ENCODE measurements at regions not wholly inside any gene's neighbourhood (a gene's known extent, or its start where the extent isn't known, plus 50 kb on each side); places are given as distances from the start of the nearest gene placed in this dataset.

DNA sequence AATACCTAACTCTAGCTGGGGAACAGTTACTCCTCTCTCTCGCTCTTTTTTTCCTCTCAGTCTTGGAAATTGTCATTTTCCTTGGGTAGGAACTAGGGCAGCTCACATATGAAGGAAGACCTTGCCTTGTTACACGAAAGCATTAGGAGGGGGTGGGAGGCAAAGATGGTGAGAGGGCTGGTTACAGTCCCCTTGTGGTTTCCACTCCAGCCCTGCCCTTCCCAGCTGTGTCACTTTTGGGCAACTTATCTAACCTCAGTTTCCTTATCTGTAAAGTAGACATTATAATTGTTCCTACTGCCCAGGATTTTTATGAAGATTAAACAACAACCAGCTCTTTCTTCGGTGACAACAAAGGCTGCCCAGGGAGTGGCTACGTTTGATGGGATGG, 196.2 kb upstream of the CLINT1 start:
- FAIRE-seq: no peak
- TF ChIP-seq, protein P1, sequence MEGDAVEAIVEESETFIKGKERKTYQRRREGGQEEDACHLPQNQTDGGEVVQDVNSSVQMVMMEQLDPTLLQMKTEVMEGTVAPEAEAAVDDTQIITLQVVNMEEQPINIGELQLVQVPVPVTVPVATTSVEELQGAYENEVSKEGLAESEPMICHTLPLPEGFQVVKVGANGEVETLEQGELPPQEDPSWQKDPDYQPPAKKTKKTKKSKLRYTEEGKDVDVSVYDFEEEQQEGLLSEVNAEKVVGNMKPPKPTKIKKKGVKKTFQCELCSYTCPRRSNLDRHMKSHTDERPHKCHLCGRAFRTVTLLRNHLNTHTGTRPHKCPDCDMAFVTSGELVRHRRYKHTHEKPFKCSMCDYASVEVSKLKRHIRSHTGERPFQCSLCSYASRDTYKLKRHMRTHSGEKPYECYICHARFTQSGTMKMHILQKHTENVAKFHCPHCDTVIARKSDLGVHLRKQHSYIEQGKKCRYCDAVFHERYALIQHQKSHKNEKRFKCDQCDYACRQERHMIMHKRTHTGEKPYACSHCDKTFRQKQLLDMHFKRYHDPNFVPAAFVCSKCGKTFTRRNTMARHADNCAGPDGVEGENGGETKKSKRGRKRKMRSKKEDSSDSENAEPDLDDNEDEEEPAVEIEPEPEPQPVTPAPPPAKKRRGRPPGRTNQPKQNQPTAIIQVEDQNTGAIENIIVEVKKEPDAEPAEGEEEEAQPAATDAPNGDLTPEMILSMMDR (IDR thresholded peaks at IDR 0.05; ENCODE audit: insufficient read depth, missing control alignments): no peak
- no peak for DNase-seq (ENCODE audit: insufficient read length, low spot score)

DNA sequence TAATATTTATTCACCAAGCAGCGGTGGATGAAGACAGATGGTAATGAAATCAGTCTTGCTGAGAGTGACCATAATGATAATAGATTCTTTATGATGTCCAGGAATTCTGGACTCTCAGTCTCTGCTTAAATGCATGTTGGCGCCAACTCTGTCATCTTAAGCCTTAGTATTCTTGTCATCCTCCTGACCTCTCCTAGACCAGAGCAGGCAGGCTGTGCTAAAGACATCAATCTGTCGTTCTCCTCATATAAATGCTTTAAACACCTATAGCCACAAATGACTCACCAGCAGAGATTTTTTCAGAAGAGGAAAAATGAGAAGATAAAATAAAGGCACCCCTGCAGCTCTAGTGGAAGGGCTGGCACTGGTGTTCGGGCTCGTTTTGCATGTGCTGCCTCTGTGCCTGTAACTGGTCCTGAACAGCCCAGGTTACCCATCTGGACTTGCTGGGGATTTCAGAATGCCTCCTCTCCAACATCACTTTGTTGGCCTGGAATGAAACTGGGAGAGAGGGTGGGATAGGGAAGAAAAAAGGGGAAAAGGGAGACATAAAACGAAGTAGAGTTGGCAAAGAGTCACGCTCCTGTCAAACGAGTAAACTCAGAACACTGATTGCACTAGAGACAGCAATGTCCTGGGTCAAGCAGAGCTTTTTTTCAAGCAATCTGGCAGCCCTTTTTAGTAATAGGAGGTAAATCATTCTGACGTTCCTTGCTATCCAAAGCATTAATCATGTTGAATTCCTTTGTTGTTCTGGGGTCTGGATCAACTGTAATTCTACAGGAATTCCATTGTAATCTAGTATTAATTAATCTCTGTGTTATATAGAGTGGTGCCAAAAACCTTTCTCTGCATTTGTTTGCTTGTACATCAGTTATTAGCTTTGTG, 195.5 kb upstream of the CLINT1 start:
- TF ChIP-seq, protein P1 (IDR thresholded peaks at IDR 0.05; ENCODE audit: insufficient read depth, missing control alignments): no peak
- DNase-seq (ENCODE audit: insufficient read length, low spot score) (no peak), FAIRE-seq (no peak)

DNA sequence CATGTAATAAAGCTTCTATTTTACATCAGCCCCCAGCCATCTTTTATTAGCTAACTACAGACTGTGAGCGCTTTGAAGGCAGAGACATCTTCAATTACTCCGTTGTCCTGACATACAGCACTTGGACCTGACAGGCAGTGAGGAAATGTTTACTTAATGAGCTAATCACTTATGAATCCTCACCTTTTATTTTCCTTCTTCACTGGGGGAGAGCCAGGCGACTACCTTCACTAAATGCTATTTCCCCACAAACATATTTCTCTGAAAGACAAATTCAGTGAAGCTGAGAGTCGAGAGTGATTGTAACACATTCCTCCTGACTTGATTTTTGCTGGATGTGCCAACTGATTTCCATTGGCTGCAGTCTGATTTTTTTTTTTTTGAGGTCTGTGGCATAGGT, 192.1 kb upstream of the CLINT1 start:
- FAIRE-seq: no peak
- TF ChIP-seq, protein P1 (IDR thresholded peaks at IDR 0.05; ENCODE audit: insufficient read depth, missing control alignments): no peak
- no peak for DNase-seq (ENCODE audit: insufficient read length, low spot score)

DNA sequence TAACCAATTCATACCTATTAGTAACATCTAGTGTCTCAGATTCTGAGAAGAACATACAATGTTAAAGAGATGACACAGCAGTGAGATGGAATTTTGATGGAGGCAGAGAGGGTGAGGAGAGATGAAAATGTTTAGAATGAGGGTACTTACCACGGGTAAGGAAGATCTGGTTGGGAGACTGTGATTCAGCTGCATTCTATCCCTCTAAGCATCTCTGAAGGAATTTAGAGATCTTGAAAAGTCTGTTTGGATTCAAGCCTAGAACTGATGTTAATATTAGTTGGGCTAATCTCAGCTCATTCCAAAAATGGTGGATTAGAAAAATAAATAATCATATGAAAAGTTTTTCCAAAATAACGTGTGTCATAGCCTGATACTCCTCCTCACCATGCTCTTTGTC, 191.5 kb upstream of the CLINT1 start:
- DNase-seq (ENCODE audit: insufficient read length, low spot score): no peak
- TF ChIP-seq, protein P1 (IDR thresholded peaks at IDR 0.05; ENCODE audit: insufficient read depth, missing control alignments): no peak
- no peak for FAIRE-seq

DNA sequence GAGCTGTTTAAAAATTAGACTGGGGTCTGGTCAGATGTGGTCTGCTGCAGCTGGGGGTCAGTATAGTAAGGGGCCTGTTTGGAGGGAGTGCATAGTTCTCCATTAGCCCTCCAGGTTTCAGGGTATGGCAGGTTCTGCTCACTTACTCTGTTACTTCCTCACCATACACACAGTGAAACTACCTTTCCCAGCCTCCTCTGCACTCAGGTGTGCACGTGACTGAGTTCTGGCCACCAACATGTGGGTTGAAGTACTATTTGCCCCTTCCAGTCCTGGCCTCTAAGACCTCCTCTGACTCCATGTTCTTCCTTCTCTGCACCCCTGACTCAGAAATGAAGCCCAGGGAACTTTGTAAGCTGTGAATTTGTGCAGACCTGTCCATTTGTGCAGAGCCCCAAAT, 190.5 kb upstream of the CLINT1 start:
- DNase-seq (ENCODE audit: insufficient read length, low spot score) (no peak), FAIRE-seq (no peak)
- TF ChIP-seq, protein P1 (IDR thresholded peaks at IDR 0.05; ENCODE audit: insufficient read depth, missing control alignments): no peak

DNA sequence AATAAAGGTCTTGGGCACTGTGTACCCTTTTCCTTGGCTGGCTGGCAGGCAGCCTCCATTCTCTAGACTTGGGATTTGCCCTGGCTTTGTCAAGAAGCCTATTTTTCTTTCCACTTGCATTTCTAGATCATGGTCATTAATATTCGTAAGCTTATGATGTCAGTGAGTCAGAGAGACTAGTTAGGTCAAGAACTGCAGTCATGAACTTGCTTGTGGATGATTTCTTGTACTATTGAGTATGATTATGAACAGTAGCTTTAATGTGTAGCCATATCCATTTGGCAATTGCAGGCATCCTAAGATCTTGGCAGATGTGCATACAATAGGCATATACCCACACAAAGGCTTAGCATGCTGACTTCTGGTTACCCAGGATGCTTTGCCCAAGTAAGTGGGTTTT, 186.8 kb upstream of the CLINT1 start:
- TF ChIP-seq, protein P1 (IDR thresholded peaks at IDR 0.05; ENCODE audit: insufficient read depth, missing control alignments): no peak
- FAIRE-seq (no peak), DNase-seq (ENCODE audit: insufficient read length, low spot score) (no peak)

DNA sequence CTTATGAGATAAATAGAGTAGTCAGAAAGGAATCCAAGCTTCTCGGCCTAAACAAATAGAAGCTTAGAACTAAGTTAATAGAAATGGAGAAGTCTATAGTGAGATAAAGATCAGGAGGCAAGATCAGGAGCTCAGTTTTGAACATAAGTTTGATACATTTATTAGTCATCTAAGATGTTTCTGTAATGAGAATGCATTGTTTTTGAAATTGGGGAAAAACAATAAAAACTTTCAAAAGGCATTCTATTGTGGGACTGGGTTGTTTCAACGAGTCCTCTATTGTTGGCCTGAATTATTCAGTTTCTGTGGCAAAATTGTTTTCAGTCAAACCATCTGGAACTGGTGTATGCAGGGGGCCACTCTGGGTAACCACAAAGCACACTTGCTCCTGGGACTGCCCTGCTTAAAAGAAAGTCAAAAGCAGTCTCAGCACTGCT, 181.0 kb upstream of the CLINT1 start:
- no peak for DNase-seq (ENCODE audit: insufficient read length, low spot score)
- TF ChIP-seq, protein P1 (IDR thresholded peaks at IDR 0.05; ENCODE audit: insufficient read depth, missing control alignments): no peak
- no peak for FAIRE-seq

Measured in D721Med (cell line).